ENCODE measurements at regions not wholly inside any gene's neighbourhood (a gene's known extent, or its start where the extent isn't known, plus 50 kb on each side); places are given as distances from the start of the nearest gene placed in this dataset.

- ATAC-seq (ENCODE audit: low read depth) (no peak), DNase-seq (no peak)
- H3K4me3 Mint-ChIP-seq, result no peak overlapping the region
- H3K36me3 Mint-ChIP-seq (ENCODE audit: low read depth), result no peaks in the 10 kb centered on the region
- POLR2A ChIA-PET, result interaction anchor here (0.6 kb wide), 1 partner anchor 143 kb away, joined by 3 read pairs; no protein-coding TSS in a partner anchor
- intact Hi-C loops (cut with micrococcal nuclease), result no loop called here
- CTCF ChIA-PET, result no interaction called here
- H3K27me3 Mint-ChIP-seq, result no peaks in the 10 kb centered on the region
- TF ChIP-seq CTCF (IDR thresholded peaks at IDR 0.05), result no peak
- H3K27ac Mint-ChIP-seq, result no peak overlapping the region
- no peaks in the 10 kb centered on the region for H3K4me1 Mint-ChIP-seq
- H3K9me3 Mint-ChIP-seq, result peaks cover 3% of the 10 kb centered on the region
Measured at GRCh38 chr13:21813110-21813509, 142.2 kb downstream of the FGF9 start.

DNA sequence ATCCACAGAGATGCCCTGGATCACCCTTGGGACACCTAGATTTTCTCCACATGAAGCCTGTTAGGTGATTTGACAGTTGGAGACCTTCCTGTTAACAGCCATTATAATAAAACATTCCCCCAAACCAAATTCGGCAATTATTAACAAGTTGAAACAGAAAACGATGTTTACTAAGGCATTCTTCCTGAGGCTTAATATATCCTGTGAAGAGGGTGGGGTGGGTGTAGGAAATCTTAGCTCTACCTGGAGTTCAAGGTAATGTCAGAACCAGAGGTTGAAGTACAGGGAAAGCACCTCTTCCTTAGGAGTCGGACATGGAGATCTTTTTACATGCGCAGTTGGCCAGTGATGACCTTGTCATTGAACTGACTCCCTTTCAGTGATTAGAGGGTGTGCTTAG is 143.0 kb downstream of the FGF9 start:
- POLR2A ChIA-PET, result no interaction called here
- intact Hi-C loops (cut with micrococcal nuclease), result no loop called here
- CTCF ChIA-PET, result no interaction called here
- H3K27me3 Mint-ChIP-seq, result no peaks in the 10 kb centered on the region
- no peak for DNase-seq
- H3K27ac Mint-ChIP-seq, result no peak overlapping the region
- H3K4me3 Mint-ChIP-seq, result no peak overlapping the region
- no peak for ATAC-seq (ENCODE audit: low read depth)
- H3K9me3 Mint-ChIP-seq, result no peaks in the 10 kb centered on the region
- no peak for TF ChIP-seq CTCF (IDR thresholded peaks at IDR 0.05)
- no peaks in the 10 kb centered on the region for H3K4me1 Mint-ChIP-seq
- H3K36me3 Mint-ChIP-seq (ENCODE audit: low read depth), result no peaks in the 10 kb centered on the region

GRCh38 chr13:21814604-21815003 is 143.7 kb downstream of the FGF9 start:
- no peak for ATAC-seq (ENCODE audit: low read depth)
- Mint-ChIP-seq H3K4me1 (no peaks in the 10 kb centered on the region), H3K27ac (no peak overlapping the region), H3K9me3 (no peaks in the 10 kb centered on the region), H3K4me3 (no peak overlapping the region), H3K36me3 (ENCODE audit: low read depth) (no peaks in the 10 kb centered on the region), H3K27me3 (no peaks in the 10 kb centered on the region)
- TF ChIP-seq CTCF (IDR thresholded peaks at IDR 0.05), result no peak
- intact Hi-C loops (cut with micrococcal nuclease), result no loop called here
- no peak for DNase-seq
- POLR2A ChIA-PET, result no interaction called here
- CTCF ChIA-PET, result no interaction called here

DNA sequence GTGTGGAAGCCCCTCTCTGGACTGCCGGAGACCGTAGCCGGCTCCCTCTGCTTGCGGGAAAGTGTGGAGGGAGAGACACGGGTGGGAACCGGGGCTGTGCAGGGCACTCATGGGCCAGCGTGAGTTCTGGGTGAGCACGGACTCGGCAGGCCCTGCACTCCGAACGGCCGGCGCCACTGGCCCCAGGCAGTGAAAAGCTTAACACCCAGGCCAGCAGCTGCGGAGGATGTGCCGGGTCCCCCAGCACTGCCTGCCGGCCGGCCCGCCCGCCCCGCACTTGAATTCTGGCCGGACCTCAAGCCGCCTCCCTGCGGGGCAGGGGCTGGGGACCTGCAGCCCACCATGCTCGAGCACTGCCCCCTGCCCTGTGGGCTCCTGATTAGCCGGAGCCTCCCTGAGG is 147.0 kb downstream of the FGF9 start:
- no peaks in the 10 kb centered on the region for H3K36me3 Mint-ChIP-seq (ENCODE audit: low read depth)
- H3K27me3 Mint-ChIP-seq, result no peaks in the 10 kb centered on the region
- no peak overlapping the region for H3K27ac Mint-ChIP-seq
- no peaks in the 10 kb centered on the region for H3K4me1 Mint-ChIP-seq
- ChIA-PET CTCF (no interaction called here), POLR2A (no interaction called here)
- TF ChIP-seq CTCF (IDR thresholded peaks at IDR 0.05), result no peak
- H3K4me3 Mint-ChIP-seq, result no peak overlapping the region
- ATAC-seq (ENCODE audit: low read depth) (no peak), DNase-seq (no peak)
- intact Hi-C loops (cut with micrococcal nuclease), result no loop called here
- H3K9me3 Mint-ChIP-seq, result no peaks in the 10 kb centered on the region

GRCh38 chr13:21822029-21822428 is 151.2 kb downstream of the FGF9 start:
- H3K4me1 Mint-ChIP-seq, result no peaks in the 10 kb centered on the region
- no peak overlapping the region for H3K27ac Mint-ChIP-seq
- ATAC-seq (ENCODE audit: low read depth), result no peak
- peaks cover 2% of the 10 kb centered on the region for H3K9me3 Mint-ChIP-seq
- intact Hi-C loops (cut with micrococcal nuclease), result no loop called here
- ChIA-PET POLR2A (no interaction called here), CTCF (no interaction called here)
- H3K27me3 Mint-ChIP-seq, result no peaks in the 10 kb centered on the region
- no peak for DNase-seq
- H3K4me3 Mint-ChIP-seq, result no peak overlapping the region
- no peaks in the 10 kb centered on the region for H3K36me3 Mint-ChIP-seq (ENCODE audit: low read depth)
- TF ChIP-seq CTCF (IDR thresholded peaks at IDR 0.05), result no peak
